ENCODE measurements at regions not wholly inside any gene's neighbourhood (a gene's known extent, or its start where the extent isn't known, plus 50 kb on each side); places are given as distances from the start of the nearest gene placed in this dataset.
"Not testable (repeated sequence)": the region's sequence is repeated elsewhere in the genome, so short reads cannot be mapped to it uniquely, and the experiment has no call there.

DNA sequence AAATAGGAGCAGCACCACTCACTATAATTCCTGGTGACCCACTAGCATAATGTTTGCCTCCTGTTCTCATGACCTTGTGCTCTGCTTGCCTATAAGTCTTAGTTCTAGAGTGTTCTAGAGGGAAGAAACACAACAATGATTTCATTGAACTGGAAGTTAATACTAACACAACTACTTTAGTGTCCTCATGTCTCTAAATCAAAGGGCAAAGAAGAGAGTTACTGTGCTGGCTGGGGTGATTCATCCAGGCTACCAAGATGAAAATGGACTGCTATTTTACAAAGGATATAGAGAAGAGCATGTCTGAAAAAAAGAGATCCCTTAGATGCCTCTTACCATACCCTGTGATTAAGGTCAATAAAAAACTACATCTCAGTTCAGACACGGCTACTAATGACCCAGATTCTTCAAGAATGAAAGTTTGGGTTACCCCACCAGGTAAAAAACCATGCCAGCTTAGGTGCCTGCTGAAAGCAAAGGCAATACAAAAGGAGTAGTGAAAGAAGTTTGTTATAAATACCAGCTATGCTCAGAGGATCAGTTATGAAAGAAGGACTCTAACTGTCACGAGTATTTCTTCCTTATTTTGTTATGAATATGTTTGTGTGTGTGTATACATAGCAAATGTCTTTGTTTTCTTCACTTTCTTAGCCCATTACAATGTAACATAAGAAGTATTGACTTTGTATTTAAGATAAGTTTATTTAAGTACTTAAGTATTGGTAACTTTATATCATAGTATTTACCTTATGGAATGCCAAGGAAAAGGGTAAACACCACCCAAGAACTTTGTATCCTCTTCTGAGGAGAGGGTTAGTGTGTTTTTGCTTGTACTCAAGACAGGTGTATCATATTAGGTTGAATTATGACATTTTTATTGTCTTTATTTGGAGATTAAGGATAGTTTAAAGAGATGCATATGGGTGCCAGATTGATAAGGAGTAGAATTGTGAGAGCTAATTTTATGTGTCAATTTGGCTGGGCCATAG lies 314.1 kb upstream of the PTGER4 start:
- in situ Hi-C loops (cut with MboI; ENCODE audit: low sequenced_read_pairs): no loop called here
- DNase-seq (ENCODE audit: low spot score in 2 of 2): no peak
- H3K27me3 ChIP-seq (ENCODE audit: low read depth): no peaks in the 10 kb centered on the region
- H3K9me3 ChIP-seq: no peaks in the 10 kb centered on the region
- no peak overlapping the region for H3K4me3 ChIP-seq
- H3K4me1 ChIP-seq: no peaks in the 10 kb centered on the region
- H3K36me3 ChIP-seq (replicated peaks): no peaks in the 10 kb centered on the region

DNA sequence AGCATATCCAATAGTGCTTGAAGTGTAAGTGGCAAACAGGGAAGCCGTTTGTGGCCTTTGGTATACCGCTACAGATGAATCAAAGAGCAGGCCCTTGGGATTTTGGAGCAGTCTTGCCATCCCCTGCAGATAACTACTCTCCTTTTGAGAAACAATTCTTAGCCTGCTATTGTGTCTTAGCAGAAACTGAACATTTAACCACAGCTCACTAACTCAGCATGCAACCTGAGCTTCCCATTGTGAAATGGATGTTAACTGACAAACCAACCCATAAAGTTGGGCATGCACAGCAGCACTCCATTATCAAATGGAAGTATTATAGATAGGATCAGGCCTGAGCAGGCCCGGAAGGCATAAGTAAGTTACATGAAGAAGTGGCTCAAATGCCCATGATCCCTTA lies 315.3 kb upstream of the PTGER4 start:
- in situ Hi-C loops (cut with MboI; ENCODE audit: low sequenced_read_pairs): no loop called here
- DNase-seq (ENCODE audit: low spot score in 2 of 2): no peak
- Histone ChIP-seq H3K27me3 (ENCODE audit: low read depth) (no peaks in the 10 kb centered on the region), H3K4me1 (no peaks in the 10 kb centered on the region), H3K9me3 (no peaks in the 10 kb centered on the region), H3K36me3 (replicated peaks) (no peaks in the 10 kb centered on the region), H3K4me3 (no peak overlapping the region)

DNA sequence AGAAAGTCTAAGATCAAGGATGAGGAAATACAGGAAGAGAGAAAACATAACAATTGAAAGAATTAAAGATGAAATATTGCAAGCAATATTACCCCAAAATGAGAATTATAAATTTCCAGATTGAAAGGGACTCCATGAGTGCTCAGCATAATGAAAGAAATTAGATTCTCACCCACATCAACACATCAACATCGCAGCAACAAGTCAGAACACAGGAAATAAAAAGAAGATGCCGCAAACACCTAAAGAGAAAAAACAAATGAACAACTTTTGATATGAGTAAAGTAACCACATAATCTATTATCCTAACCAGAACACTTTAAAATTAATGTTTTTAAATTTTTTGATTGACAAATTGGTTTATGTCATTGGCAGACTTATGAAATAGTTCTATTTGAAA lies 318.3 kb upstream of the PTGER4 start:
- in situ Hi-C loops (cut with MboI; ENCODE audit: low sequenced_read_pairs): no loop called here
- Histone ChIP-seq H3K27me3 (ENCODE audit: low read depth) (no peaks in the 10 kb centered on the region), H3K4me3 (no peak overlapping the region), H3K4me1 (no peaks in the 10 kb centered on the region), H3K9me3 (no peaks in the 10 kb centered on the region), H3K36me3 (replicated peaks) (no peaks in the 10 kb centered on the region)
- no peak for DNase-seq (ENCODE audit: low spot score in 2 of 2)

DNA sequence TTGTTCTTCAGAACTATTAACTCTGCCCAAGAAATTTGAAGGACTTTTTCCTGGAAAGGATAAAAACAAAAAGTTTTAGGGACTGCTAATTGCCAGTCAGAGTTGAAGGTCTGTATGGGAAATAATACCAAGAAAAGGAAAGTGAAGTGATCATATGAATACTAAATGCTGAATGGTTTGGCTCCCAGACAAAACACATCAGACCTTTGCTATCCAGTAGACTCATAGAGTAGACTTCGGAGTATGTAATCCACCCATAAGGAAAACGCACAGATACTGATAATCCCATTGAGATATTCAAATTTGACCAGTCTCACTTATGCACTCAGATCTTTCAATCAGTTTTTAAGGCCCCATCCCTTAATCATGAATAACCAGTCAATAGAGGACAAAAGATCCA lies 319.0 kb upstream of the PTGER4 start:
- Histone ChIP-seq H3K9me3 (no peaks in the 10 kb centered on the region), H3K4me1 (no peaks in the 10 kb centered on the region), H3K27me3 (ENCODE audit: low read depth) (no peaks in the 10 kb centered on the region), H3K36me3 (replicated peaks) (no peaks in the 10 kb centered on the region), H3K4me3 (no peak overlapping the region)
- in situ Hi-C loops (cut with MboI; ENCODE audit: low sequenced_read_pairs): no loop called here
- no peak for DNase-seq (ENCODE audit: low spot score in 2 of 2)

DNA sequence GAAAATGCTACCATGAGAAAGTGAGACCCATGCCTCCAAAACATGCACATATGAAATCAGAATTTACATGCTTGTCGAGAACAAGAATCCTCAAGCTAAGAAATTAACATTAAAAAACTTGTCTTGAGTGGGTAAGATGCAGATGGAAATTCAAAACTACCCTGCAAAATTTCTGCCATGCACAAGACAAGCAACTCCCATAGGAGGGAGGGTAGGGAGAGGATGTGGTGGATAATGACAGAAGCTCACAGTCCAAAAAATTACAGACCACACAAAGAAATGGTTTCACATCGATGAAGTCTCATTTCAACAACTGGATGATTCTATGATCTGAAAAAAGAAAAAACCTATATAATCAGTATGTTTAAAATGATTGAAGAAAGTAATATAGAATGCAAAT lies 319.9 kb upstream of the PTGER4 start:
- Histone ChIP-seq H3K36me3 (replicated peaks) (no peaks in the 10 kb centered on the region), H3K4me3 (no peak overlapping the region), H3K27me3 (ENCODE audit: low read depth) (no peaks in the 10 kb centered on the region), H3K4me1 (no peaks in the 10 kb centered on the region), H3K9me3 (no peaks in the 10 kb centered on the region)
- in situ Hi-C loops (cut with MboI; ENCODE audit: low sequenced_read_pairs): no loop called here
- DNase-seq (ENCODE audit: low spot score in 2 of 2): no peak

DNA sequence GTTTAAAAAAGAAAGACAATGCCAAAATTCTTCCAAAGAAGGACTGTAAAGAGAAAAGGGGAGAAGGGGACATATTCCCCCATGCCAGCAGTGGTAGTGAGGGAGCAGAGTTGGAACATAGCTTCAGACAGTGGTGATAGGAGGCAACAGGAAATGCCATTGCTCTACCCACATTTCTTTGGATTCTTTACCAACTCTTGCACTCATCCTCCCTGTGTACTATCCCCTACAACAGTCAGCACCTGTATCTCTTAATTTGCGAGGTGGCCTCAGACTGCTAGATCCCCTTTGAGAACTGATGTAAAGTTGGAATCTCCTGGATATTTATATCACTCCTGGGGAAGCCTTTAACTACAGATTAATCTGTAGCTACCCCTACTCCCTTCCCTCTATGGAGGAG lies 320.6 kb upstream of the PTGER4 start:
- no peaks in the 10 kb centered on the region for H3K9me3 ChIP-seq
- H3K4me3 ChIP-seq: no peak overlapping the region
- no peaks in the 10 kb centered on the region for H3K36me3 ChIP-seq (replicated peaks)
- in situ Hi-C loops (cut with MboI; ENCODE audit: low sequenced_read_pairs): no loop called here
- no peaks in the 10 kb centered on the region for H3K27me3 ChIP-seq (ENCODE audit: low read depth)
- H3K4me1 ChIP-seq: no peaks in the 10 kb centered on the region
- DNase-seq (ENCODE audit: low spot score in 2 of 2): no peak

DNA sequence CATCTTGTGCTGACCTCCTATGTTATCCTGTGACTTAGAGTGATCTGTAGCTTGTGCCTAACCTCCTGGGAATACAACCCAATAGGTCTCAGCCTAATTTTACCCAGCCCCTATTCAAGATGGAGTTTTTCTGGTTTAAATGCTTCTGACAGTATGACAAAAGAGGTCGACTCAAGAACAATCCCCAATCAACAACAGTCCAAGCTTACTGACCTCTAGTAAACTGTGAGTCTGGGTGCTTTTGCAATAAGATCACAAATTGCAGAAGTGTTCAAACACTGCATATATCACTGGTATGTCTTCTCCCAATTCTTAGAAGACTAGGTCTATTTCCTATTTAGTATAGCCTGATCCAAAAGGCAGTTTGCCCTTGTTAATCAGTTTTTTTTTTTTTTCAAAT lies 323.5 kb upstream of the PTGER4 start:
- in situ Hi-C loops (cut with MboI; ENCODE audit: low sequenced_read_pairs): no loop called here
- no peak for DNase-seq (ENCODE audit: low spot score in 2 of 2)

DNA sequence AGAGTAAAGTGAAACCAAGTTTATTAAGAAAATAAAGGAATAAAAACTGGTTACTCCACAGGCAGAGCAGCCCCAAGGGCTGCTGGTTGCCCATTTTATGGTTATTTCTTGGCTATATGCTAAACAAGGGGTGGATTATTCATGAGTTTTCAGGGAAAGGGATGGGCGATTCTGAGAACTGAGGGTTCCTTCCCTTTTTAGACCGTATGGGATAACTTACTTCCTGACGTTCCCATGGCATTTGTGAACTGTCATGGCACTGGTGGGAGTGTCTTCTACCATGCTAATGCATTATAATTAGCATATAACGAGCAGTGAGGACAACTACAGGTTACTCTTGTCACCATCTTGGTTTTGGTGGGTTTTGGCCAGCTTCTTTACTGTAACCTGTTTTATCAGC lies 323.9 kb upstream of the PTGER4 start:
- H3K27me3 ChIP-seq (ENCODE audit: low read depth): no peaks in the 10 kb centered on the region
- in situ Hi-C loops (cut with MboI; ENCODE audit: low sequenced_read_pairs): no loop called here

More for the DNA sequence above, 323.5 kb upstream of the PTGER4 start:
- no peak overlapping the region for H3K4me3 ChIP-seq
- no peaks in the 10 kb centered on the region for H3K27me3 ChIP-seq (ENCODE audit: low read depth)
- no peaks in the 10 kb centered on the region for H3K9me3 ChIP-seq
- H3K36me3 ChIP-seq (replicated peaks): no peaks in the 10 kb centered on the region
- no peaks in the 10 kb centered on the region for H3K4me1 ChIP-seq

DNA sequence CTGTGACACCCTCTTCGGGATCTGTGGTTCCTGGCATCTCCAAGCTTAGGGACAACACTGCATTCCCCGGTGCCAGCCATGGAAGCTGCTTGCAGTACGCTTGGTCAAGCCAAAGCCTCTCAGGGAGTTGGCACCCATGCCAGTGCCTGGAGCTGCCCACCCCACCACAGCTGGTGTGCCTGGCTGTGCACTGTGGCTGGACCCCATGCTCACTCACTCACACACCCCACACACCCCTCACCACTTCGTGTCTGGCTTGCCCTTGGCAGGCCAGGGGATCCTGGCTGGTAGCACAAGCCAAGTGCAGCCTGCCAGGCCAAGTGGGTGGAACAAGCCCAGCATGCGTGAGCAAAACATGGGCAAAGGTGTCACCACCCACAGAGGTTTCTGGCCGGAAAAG lies 324.5 kb upstream of the PTGER4 start:
- in situ Hi-C loops (cut with MboI; ENCODE audit: low sequenced_read_pairs): no loop called here
- Histone ChIP-seq H3K27me3 (ENCODE audit: low read depth) (no peaks in the 10 kb centered on the region), H3K9me3 (no peaks in the 10 kb centered on the region), H3K36me3 (replicated peaks) (no peaks in the 10 kb centered on the region), H3K4me1 (no peaks in the 10 kb centered on the region), H3K4me3 (no peak overlapping the region)
- DNase-seq (ENCODE audit: low spot score in 2 of 2): no peak

More for the DNA sequence above, 323.9 kb upstream of the PTGER4 start:
- Histone ChIP-seq H3K4me1 (no peaks in the 10 kb centered on the region), H3K4me3 (no peak overlapping the region), H3K9me3 (no peaks in the 10 kb centered on the region), H3K36me3 (replicated peaks) (no peaks in the 10 kb centered on the region)
- DNase-seq (ENCODE audit: low spot score in 2 of 2): no peak

DNA sequence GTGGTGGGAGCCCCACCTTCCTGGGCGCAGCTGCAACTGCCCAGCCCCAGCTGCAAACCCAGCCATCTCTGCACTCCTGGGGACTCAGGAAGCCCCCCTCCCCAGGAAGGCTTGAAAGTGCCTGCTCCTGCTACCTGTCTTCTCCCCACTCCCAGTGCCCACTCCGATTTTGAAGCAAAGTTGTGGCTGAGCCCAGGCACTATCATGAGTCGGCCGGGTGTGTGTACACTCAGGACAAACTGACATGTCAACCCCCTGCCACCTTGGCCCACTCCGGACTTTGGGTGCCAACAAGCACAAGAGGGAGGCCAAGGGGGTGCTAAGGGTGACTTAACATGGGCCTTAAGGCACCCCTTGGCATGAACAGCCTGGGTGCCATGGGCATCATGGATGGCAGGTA lies 325.5 kb upstream of the PTGER4 start:
- no peak for DNase-seq (ENCODE audit: low spot score in 2 of 2)
- Histone ChIP-seq H3K4me1 (no peaks in the 10 kb centered on the region), H3K4me3 (no peak overlapping the region), H3K27me3 (ENCODE audit: low read depth) (no peaks in the 10 kb centered on the region), H3K9me3 (no peaks in the 10 kb centered on the region), H3K36me3 (replicated peaks) (no peaks in the 10 kb centered on the region)
- in situ Hi-C loops (cut with MboI; ENCODE audit: low sequenced_read_pairs): no loop called here

DNA sequence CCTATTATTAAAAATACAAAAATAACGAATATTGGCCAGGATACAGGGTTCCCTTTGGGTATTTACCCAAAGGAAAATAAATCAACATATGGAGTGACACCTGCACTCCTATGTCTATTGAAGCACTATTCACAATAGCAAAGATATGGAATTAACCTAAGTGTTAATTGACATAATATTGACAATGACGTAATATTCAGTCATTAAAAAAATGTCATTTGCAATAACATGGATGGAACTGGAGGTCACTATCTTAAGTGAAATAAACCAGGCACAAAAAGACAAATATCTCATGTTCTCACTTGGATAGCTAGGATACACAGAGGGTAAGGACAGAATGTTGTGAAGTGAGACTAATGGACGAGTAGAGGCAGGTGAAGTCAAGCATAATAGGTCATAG lies 326.3 kb upstream of the PTGER4 start:
- Histone ChIP-seq H3K4me3 (no peak overlapping the region), H3K4me1 (no peaks in the 10 kb centered on the region), H3K9me3 (no peaks in the 10 kb centered on the region), H3K27me3 (ENCODE audit: low read depth) (no peaks in the 10 kb centered on the region), H3K36me3 (replicated peaks) (no peaks in the 10 kb centered on the region)
- in situ Hi-C loops (cut with MboI; ENCODE audit: low sequenced_read_pairs): no loop called here
- no peak for DNase-seq (ENCODE audit: low spot score in 2 of 2)

DNA sequence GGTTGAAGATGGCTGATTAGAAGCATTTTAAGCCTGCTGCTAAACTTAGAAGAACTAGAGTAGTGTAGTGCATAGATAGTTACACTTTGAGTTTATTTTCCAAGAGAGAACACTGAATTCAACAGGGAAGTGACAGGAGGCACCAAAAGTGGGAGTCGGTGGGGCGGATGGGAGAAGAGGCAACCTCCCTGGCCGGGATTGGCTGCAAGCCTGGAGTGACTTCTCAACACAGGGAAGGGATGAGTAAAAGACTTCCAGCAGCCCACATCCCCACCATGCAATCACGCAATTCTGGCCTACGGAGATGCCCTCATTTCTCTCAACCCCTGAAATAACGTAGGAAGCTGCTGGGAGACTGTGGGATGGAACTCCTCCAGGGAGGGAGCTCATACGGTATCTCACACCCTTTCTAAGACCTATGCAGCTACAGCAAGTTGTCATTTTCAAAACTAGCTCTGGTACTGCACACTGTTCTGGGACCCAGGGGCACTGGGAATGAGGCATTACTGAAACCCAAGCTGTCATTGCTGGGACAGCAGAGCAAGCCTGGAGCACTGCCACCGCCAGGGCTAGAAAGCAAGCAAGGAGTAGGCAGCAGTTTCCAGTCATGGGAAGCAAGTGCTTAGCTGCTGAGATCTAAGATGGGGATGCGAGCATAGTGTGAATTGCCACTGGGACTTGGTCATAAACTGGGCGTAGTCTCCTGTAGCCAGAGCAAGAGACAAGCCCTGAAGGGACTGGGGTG lies 331.6 kb upstream of the PTGER4 start:
- H3K4me3 ChIP-seq: no peak overlapping the region
- DNase-seq (ENCODE audit: low spot score in 2 of 2): no peak
- H3K4me1 ChIP-seq: no peaks in the 10 kb centered on the region
- H3K9me3 ChIP-seq: no peaks in the 10 kb centered on the region
- H3K36me3 ChIP-seq (replicated peaks): no peaks in the 10 kb centered on the region
- in situ Hi-C loops (cut with MboI; ENCODE audit: low sequenced_read_pairs): no loop called here
- no peaks in the 10 kb centered on the region for H3K27me3 ChIP-seq (ENCODE audit: low read depth)

DNA sequence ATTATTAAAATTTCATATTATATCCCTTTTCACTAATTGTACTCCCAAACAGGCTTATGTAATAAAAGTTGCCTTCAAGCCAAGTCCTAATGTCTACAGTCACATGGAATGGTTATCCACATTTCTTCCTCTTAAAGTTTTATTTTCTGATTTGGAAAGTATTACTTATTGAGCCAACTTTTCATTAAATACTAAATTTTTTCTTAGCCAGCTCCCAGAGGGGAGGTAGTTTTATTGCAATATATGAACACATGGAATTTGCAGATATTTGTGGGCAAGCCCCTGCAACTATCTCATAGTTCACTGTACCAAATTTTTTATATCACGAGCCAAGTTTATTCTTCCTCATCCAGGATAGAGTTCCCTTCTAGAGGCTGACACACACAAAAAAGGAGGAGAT lies 332.8 kb upstream of the PTGER4 start:
- Histone ChIP-seq H3K4me3 (no peak overlapping the region), H3K4me1 (no peaks in the 10 kb centered on the region), H3K9me3 (no peaks in the 10 kb centered on the region), H3K36me3 (replicated peaks) (no peaks in the 10 kb centered on the region), H3K27me3 (ENCODE audit: low read depth) (no peaks in the 10 kb centered on the region)
- DNase-seq (ENCODE audit: low spot score in 2 of 2): no peak
- in situ Hi-C loops (cut with MboI; ENCODE audit: low sequenced_read_pairs): no loop called here

DNA sequence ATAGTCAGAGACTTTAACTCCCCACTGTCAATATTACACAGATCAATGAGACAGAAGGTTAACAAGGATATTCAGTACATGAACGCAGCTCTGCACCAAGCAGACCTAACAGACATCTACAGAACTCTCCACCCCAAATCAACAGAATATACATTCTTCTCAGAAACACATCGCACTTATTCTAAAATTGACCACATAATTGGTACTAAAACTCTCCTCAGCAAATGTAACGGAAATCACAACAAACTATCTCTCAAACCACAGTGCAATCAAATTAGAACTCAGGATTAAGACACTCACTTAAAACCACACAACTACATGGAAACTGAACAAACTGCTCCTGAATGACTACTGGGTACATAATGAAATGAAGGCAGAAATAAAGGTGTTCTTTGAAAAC lies 341.3 kb upstream of the PTGER4 start:
- H3K9me3 ChIP-seq; DNase-seq (ENCODE audit: low spot score in 2 of 2); H3K4me1 ChIP-seq; H3K4me3 ChIP-seq; in situ Hi-C loops (cut with MboI; ENCODE audit: low sequenced_read_pairs); H3K36me3 ChIP-seq (replicated peaks); H3K27me3 ChIP-seq (ENCODE audit: low read depth): not testable (repeated sequence)

All from HAP-1 (cell line).